GM23248 (cell line): ENCODE measurements at regions not wholly inside any gene's neighbourhood (a gene's known extent, or its start where the extent isn't known, plus 50 kb on each side); places are given as distances from the start of the nearest gene placed in this dataset.
"Not testable (repeated sequence)": the region's sequence is repeated elsewhere in the genome, so short reads cannot be mapped to it uniquely, and the experiment has no call there.

Experiments
- EZH2 ChIP-seq: fragments of 200-600 bp; sonication (generic); IDR thresholded peaks from 2 replicates; pipeline ENCODE4 v1.6.1; 2018; ENCODE audit warnings: antibody characterized with exemption, mild to moderate bottlenecking; ENCODE audit not compliant: insufficient read depth, poor library complexity, severe bottlenecking
- EZH2phosphoT487 ChIP-seq: fragments of 200-600 bp; sonication (generic); IDR thresholded peaks from 2 replicates; pipeline ENCODE4 v1.6.1; 2018; ENCODE audit warnings: antibody characterized with exemption, moderate library complexity, mild to moderate bottlenecking, low read depth; ENCODE audit not compliant: insufficient read depth

GRCh38 chr1:146387750-146388469 is 159.1 kb upstream of the NOTCH2NLA start:
- not testable (repeated sequence) for TF ChIP-seq EZH2, EZH2phosphoT487
